Natural killer cell (primary cell): ENCODE measurements at regions not wholly inside any gene's neighbourhood (a gene's known extent, or its start where the extent isn't known, plus 50 kb on each side); places are given as distances from the start of the nearest gene placed in this dataset.

Source experiments
- ATAC-seq, 3 donors: fragments of 150-1000 bp in 2 of 3; fragments of 200-7000 bp in 1 of 3; cut with Tn5 transposase; 1 replicate in 1 of 3; 2 replicates in 2 of 3; pipeline ENCODE4 v1.10.0; 2021; ENCODE audit warnings: mild to moderate bottlenecking in 2 of 3, moderate library complexity in 2 of 3
- DNase-seq, 2 donors: peaks; one replicate each; pipeline versions ENCODE4 v3.0.0 to v3.0.0-alpha.2; 2013 to 2021; ENCODE audit warnings: mixed read lengths in 1 of 2
- H3K27ac ChIP-seq: one replicate; pipeline ENCODE4 v1.5.1; 2013; ENCODE audit warnings: mild to moderate bottlenecking, low read length
- H3K27me3 ChIP-seq: one replicate; pipeline ENCODE4 v1.6.1; 2013; ENCODE audit warnings: low read length; ENCODE audit not compliant: control insufficient read depth, insufficient read depth
- H3K36me3 ChIP-seq: one replicate; pipeline ENCODE4 v1.6.1; 2013; ENCODE audit warnings: low read length; ENCODE audit not compliant: control insufficient read depth, insufficient read depth
- H3K4me1 ChIP-seq: one replicate; pipeline ENCODE4 v1.6.1; 2013; ENCODE audit warnings: low read length; ENCODE audit not compliant: control insufficient read depth, insufficient read depth
- H3K4me3 ChIP-seq: one replicate; pipeline ENCODE4 v1.5.1; 2013; ENCODE audit warnings: low read length
- H3K9me3 ChIP-seq: one replicate; pipeline ENCODE4 v1.6.1; 2013; ENCODE audit warnings: low read length; ENCODE audit not compliant: control insufficient read depth, insufficient read depth
- H3K27ac Mint-ChIP-seq, 2 donors: one replicate each; pipeline ENCODE4 v1.8.0; 2022; ENCODE audit warnings: mild to moderate bottlenecking in 2 of 2, mixed read lengths in 2 of 2, moderate library complexity in 1 of 2
- H3K27me3 Mint-ChIP-seq, 2 donors: one replicate each; pipeline ENCODE4 v1.8.0; 2022; ENCODE audit warnings: low read depth in 2 of 2, mixed read lengths in 2 of 2
- H3K36me3 Mint-ChIP-seq: one replicate; pipeline ENCODE4 v1.8.0; 2022; ENCODE audit warnings: mixed read lengths
- H3K4me1 Mint-ChIP-seq, 2 donors: one replicate each; pipeline ENCODE4 v1.8.0; 2022; ENCODE audit warnings: mixed read lengths in 2 of 2
- H3K4me3 Mint-ChIP-seq: one replicate; pipeline ENCODE4 v1.8.0; 2022; ENCODE audit warnings: mild to moderate bottlenecking, moderate library complexity, mixed read lengths
- H3K9me3 Mint-ChIP-seq, 2 donors: one replicate each; pipeline ENCODE4 v1.8.0; 2022; ENCODE audit warnings: mixed read lengths in 2 of 2
- CTCF ChIP-seq: fragments of 200-600 bp; IDR thresholded peaks from one replicate; pipeline ENCODE4 v1.8.0; 2022; ENCODE audit warnings: antibody characterized with exemption
- WGBS: methylation state at CpG from one replicate; pipeline ENCODE4 v1.1.7; 2013; ENCODE audit warnings: missing lambda C conversion rate; ENCODE audit not compliant: insufficient coverage; 5-methylcytosine and 5-hydroxymethylcytosine counted together
- intact Hi-C: fragments of 100-400 bp; cut with micrococcal nuclease; formaldehyde crosslinking; loops from one replicate; pipeline ENCODE4 v1.14.2; 2022

DNA sequence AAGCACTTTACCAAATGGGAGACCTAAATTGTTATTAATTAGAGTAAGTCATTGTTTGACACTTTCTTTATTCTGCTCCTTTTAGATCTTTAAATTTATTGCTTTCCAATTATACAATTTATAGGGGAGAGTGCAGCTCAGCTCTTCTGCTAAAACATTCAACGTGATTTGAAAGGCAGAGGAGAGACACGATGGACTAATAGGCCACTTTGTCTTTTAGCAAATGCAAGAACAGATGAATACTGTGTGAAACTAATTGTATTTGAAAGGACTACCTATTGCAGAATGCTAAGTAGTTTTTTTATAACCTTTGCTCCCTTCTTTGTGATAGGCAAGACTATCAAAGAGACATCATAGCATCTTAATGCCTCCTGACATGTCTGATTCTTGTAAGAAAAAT is 320.4 kb upstream of the KLF3 start:
- H3K4me1 ChIP-seq = no peaks in the 10 kb centered on the region
- Mint-ChIP-seq H3K4me3 (no peak overlapping the region), H3K9me3 (peaks cover 4 to 9% of the 10 kb centered on the region in 2 donors), H3K36me3 (peaks cover 18% of the 10 kb centered on the region), H3K27ac (no peak overlapping the region), H3K27me3 (peaks cover 0 to 6% of the 10 kb centered on the region in 2 donors), H3K4me1 (no peaks in the 10 kb centered on the region)
- peaks cover 10% of the 10 kb centered on the region for H3K9me3 ChIP-seq
- ATAC-seq (no peak), DNase-seq (no peak)
- H3K27me3 ChIP-seq = no peaks in the 10 kb centered on the region
- WGBS = 100% methylated on average over 2 of the region's 2 CpGs
- H3K27ac ChIP-seq = no peak overlapping the region
- no peak for TF ChIP-seq CTCF
- H3K36me3 ChIP-seq = no peaks in the 10 kb centered on the region
- no peak overlapping the region for H3K4me3 ChIP-seq
- intact Hi-C loops = no loop called here

DNA sequence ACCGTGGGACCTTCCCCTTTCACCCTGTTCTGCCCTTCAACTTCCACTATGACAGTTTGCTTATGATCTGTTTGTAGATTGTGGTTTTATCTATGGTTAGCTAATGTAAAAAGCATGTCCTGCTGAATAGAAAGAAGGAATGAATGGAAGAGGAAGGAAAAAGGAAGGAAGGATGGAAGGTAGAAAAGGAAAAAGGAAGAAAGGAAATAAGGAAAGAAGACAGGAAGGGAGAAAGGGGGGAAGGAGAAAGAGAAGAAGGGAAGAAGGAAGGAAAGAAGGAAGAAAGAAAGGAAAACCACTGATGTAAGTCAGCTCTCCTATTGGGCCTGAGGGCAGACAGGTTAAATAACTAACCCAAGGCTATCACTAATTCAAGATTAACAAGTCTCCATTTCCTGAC is 319.1 kb upstream of the KLF3 start:
- Mint-ChIP-seq H3K9me3 (peaks cover 3 to 4% of the 10 kb centered on the region in 2 donors), H3K4me3 (no peak overlapping the region), H3K4me1 (no peaks in the 10 kb centered on the region), H3K36me3 (peaks cover 6% of the 10 kb centered on the region), H3K27me3 (peaks cover 2 to 6% of the 10 kb centered on the region in 2 donors), H3K27ac (no peak overlapping the region)
- Histone ChIP-seq H3K27me3 (no peaks in the 10 kb centered on the region), H3K9me3 (peaks cover 6% of the 10 kb centered on the region), H3K4me1 (no peaks in the 10 kb centered on the region), H3K27ac (no peak overlapping the region), H3K4me3 (no peak overlapping the region), H3K36me3 (no peaks in the 10 kb centered on the region)
- TF ChIP-seq CTCF = no peak
- intact Hi-C loops = no loop called here
- ATAC-seq (no peak), DNase-seq (no peak)
- no CpG with 5 or more reads among the region's 1 CpG for WGBS

- Mint-ChIP-seq H3K27ac (no peak overlapping the region), H3K9me3 (peaks cover 3 to 4% of the 10 kb centered on the region in 2 donors), H3K36me3 (peaks cover 22% of the 10 kb centered on the region), H3K4me3 (no peak overlapping the region), H3K4me1 (no peaks in the 10 kb centered on the region), H3K27me3 (peaks cover 13 to 21% of the 10 kb centered on the region in 2 donors)
- no peaks in the 10 kb centered on the region for H3K36me3 ChIP-seq
- 44% methylated on average over 3 of the region's 3 CpGs for WGBS
- H3K27ac ChIP-seq = no peak overlapping the region
- H3K4me1 ChIP-seq = no peaks in the 10 kb centered on the region
- H3K27me3 ChIP-seq = no peaks in the 10 kb centered on the region
- intact Hi-C loops = no loop called here
- DNase-seq (no peak), ATAC-seq (no peak)
- no peak for TF ChIP-seq CTCF
- H3K9me3 ChIP-seq = peaks cover 6% of the 10 kb centered on the region
- no peak overlapping the region for H3K4me3 ChIP-seq
Measured at GRCh38 chr4:38347251-38347650, 316.7 kb upstream of the KLF3 start.

GRCh38 chr4:38354421-38354820 is 309.6 kb upstream of the KLF3 start:
- Mint-ChIP-seq H3K4me1 (no peaks in the 10 kb centered on the region), H3K27ac (no peak overlapping the region), H3K4me3 (no peak overlapping the region), H3K9me3 (peaks cover 0 to 2% of the 10 kb centered on the region in 2 donors), H3K27me3 (peaks cover 7 to 21% of the 10 kb centered on the region in 2 donors), H3K36me3 (peaks cover 29% of the 10 kb centered on the region)
- DNase-seq (no peak), ATAC-seq (no peak)
- no peak for TF ChIP-seq CTCF
- Histone ChIP-seq H3K27me3 (no peaks in the 10 kb centered on the region), H3K27ac (no peak overlapping the region), H3K4me3 (no peak overlapping the region), H3K9me3 (no peaks in the 10 kb centered on the region), H3K4me1 (no peaks in the 10 kb centered on the region), H3K36me3 (no peaks in the 10 kb centered on the region)
- intact Hi-C loops = no loop called here
- 100% methylated on average over 1 of the region's 1 CpG for WGBS
